ENCODE measurements at regions not wholly inside any gene's neighbourhood (a gene's known extent, or its start where the extent isn't known, plus 50 kb on each side); places are given as distances from the start of the nearest gene placed in this dataset.
"Not testable (repeated sequence)": the region's sequence is repeated elsewhere in the genome, so short reads cannot be mapped to it uniquely, and the experiment has no call there.

- DNase-seq, result no peak
Observed at GRCh38 chrX:42432552-42432951, 345.4 kb downstream of the PPP1R2C start.

- no peak for DNase-seq
Observed at GRCh38 chrX:42422961-42423360, 355.0 kb downstream of the PPP1R2C start.

GRCh38 chrX:42420426-42420825, 357.5 kb downstream of the PPP1R2C start:
- no peak for DNase-seq

- DNase-seq, result no peak
Observed at GRCh38 chrX:42415636-42416035, 362.3 kb downstream of the PPP1R2C start.

GRCh38 chrX:42414057-42414456, 363.9 kb downstream of the PPP1R2C start:
- DNase-seq, result no peak

- no peak for DNase-seq
Observed at GRCh38 chrX:42399632-42400024, 378.3 kb downstream of the PPP1R2C start.

- DNase-seq, result no peak
Observed at GRCh38 chrX:42398967-42399631, 378.9 kb downstream of the PPP1R2C start.

- DNase-seq, result no peak
Observed at GRCh38 chrX:42396136-42396535, 381.8 kb downstream of the PPP1R2C start.

GRCh38 chrX:42392846-42393245, 385.1 kb downstream of the PPP1R2C start:
- DNase-seq, result no peak

- no peak for DNase-seq
Observed at GRCh38 chrX:42386681-42387080, 391.3 kb downstream of the PPP1R2C start.

GRCh38 chrX:42385730-42386129, 392.2 kb downstream of the PPP1R2C start:
- DNase-seq, result no peak

GRCh38 chrX:42384956-42385355, 393.0 kb downstream of the PPP1R2C start:
- no peak for DNase-seq

GRCh38 chrX:42378857-42379256, 399.1 kb downstream of the PPP1R2C start:
- no peak for DNase-seq

GRCh38 chrX:42375086-42375485, 402.9 kb downstream of the PPP1R2C start:
- no peak for DNase-seq

- DNase-seq, result no peak
Observed at GRCh38 chrX:42366181-42366580, 411.8 kb downstream of the PPP1R2C start.

GRCh38 chrX:42362219-42362618, 415.7 kb downstream of the PPP1R2C start:
- no peak for DNase-seq

GRCh38 chrX:42342981-42343380, 419.6 kb upstream of the CASK start:
- not testable (repeated sequence) for DNase-seq

Measured in stimulated activated CD4-positive, alpha-beta T cell treated with anti-CD3 and anti-CD28 coated beads, Interleukin-2, amount 100 ng/mL, for 24 hours (primary cell).